RWPE1 (cell line): ENCODE measurements at regions not wholly inside any gene's neighbourhood (a gene's known extent, or its start where the extent isn't known, plus 50 kb on each side); places are given as distances from the start of the nearest gene placed in this dataset.

Experiments used
- CTCF ChIA-PET: fragments of 350-600 bp; sonication (Branson Sonifier 250); formaldehyde crosslinking; extraction: SDS; loops from one replicate; lab custom pipeline; 2021; lab: Yijun Ruan, JAX
- POLR2A ChIA-PET: fragments of 400-600 bp; formaldehyde crosslinking; extraction: SDS; loops from one replicate; lab custom pipeline; 2020; ENCODE audit warnings: antibody characterized with exemption; ENCODE audit not compliant: low non-redundant PET; lab: Yijun Ruan, JAX
- DNase-seq: peaks from one replicate; pipeline ENCODE4 v3.0.0; 2012; ENCODE audit warnings: low spot score
- H3K27ac ChIP-seq: fragments of 450-650 bp; 2 replicates; pipeline ENCODE4 v1.5.1; 2017
- TF ChIP-seq, protein P1 (sequence below): fragments of 450-650 bp; conservative IDR thresholded peaks from 2 replicates; pipeline ENCODE4 v1.5.1; 2017; ENCODE audit warnings: low read depth, mild to moderate bottlenecking

DNA sequence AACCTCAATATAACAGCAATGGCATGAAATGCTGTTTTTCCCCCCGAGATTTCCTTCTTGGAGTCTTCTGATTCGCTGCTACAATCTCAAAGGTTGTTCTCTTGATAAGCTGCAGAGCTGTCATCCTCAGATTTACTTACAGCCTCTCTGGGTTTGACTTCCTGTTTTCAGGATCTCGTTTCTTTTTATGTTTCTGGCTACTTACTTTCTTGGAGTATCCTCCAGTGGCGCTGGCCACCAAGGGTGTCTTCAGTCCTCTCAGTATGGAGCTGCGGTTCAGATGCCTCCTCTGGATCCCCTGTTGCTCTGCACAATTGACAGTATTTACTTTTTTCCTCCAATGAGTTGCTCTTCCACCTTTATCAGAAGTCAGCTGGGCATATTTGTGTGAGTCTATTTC is 152.0 kb upstream of the TMEM72 start:
- ChIA-PET CTCF (interaction anchor here (0.7 kb wide), 1 partner anchor 23 kb away, joined by 3 read pairs; no protein-coding TSS in a partner anchor), POLR2A (no interaction called here)
- TF ChIP-seq, protein P1, sequence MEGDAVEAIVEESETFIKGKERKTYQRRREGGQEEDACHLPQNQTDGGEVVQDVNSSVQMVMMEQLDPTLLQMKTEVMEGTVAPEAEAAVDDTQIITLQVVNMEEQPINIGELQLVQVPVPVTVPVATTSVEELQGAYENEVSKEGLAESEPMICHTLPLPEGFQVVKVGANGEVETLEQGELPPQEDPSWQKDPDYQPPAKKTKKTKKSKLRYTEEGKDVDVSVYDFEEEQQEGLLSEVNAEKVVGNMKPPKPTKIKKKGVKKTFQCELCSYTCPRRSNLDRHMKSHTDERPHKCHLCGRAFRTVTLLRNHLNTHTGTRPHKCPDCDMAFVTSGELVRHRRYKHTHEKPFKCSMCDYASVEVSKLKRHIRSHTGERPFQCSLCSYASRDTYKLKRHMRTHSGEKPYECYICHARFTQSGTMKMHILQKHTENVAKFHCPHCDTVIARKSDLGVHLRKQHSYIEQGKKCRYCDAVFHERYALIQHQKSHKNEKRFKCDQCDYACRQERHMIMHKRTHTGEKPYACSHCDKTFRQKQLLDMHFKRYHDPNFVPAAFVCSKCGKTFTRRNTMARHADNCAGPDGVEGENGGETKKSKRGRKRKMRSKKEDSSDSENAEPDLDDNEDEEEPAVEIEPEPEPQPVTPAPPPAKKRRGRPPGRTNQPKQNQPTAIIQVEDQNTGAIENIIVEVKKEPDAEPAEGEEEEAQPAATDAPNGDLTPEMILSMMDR: no peak
- DNase-seq: no peak
- no peak overlapping the region for H3K27ac ChIP-seq

DNA sequence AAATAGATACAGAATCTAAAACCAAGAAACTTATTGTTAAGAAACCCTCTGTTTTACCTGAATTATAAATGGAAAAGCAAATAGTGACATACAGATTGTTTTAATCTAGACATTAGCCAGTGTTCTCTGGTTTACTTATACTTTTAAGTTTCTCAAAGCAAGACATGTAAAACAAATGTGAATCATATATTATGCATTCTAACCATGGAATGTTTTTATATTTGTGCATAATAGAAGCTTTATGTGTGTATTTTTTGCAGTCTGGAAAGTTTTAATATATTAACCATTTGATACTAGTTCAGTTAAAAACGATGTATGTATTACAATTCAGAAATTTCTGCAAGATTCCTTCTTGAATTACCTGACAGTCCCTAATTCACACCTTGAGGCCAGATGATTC is 150.6 kb upstream of the TMEM72 start:
- H3K27ac ChIP-seq: no peak overlapping the region
- ChIA-PET CTCF (interaction anchor here (0.7 kb wide), 1 partner anchor 43 kb away, joined by 4 read pairs; no protein-coding TSS in a partner anchor), POLR2A (no interaction called here)
- no peak for DNase-seq
- TF ChIP-seq, protein P1: no peak

GRCh38 chr10:44761076-44761475 is 150.1 kb upstream of the TMEM72 start:
- TF ChIP-seq, protein P1: no peak
- no peak for DNase-seq
- CTCF ChIA-PET: interaction anchor here (0.7 kb wide), 1 partner anchor 44 kb away, joined by 4 read pairs; no protein-coding TSS in a partner anchor
- H3K27ac ChIP-seq: no peak overlapping the region
- POLR2A ChIA-PET: no interaction called here

DNA sequence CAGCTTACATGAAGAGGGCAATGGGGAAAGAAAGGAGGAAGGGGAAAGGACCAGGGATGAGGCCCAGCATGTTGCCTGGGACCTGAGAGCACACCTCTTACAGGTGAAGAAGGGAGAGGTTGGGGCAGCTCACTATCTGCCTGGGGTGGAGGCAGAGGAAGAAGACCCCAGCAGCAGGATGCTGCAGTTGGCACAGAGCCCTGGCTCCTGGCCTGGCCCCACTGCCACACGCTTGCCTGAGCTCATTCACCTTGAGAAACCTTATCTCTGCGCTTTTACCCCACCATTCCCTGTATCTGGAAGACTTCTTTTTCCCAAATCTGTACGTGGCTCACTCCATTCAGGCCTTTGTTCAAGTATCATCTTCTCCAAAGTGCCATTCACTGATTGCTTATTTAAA is 147.8 kb upstream of the TMEM72 start:
- ChIA-PET CTCF (no interaction called here), POLR2A (no interaction called here)
- no peak for DNase-seq
- TF ChIP-seq, protein P1: no peak
- H3K27ac ChIP-seq: no peak overlapping the region

DNA sequence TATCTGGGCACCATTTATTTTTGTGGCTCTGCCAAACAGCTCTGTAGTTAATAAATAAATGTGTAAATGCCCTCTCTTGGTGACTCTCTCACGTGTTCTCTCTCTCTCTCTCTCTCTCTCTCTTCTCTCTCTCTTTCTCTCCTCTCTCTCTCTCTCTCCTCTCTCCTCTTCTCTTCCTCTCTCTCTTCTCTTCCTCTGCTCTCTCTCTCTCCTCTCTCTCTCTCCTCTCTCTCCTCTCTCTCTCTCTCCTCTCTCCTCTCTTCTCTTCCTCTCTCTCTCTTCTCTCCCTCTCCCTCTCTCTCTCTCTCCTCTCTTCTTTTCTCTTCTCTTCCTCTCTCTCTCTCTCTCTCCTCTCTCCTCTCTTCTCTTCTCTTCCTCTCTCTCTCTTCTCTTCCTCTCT is 145.8 kb upstream of the TMEM72 start:
- ChIA-PET POLR2A (no interaction called here), CTCF (no interaction called here)
- no peak for DNase-seq
- H3K27ac ChIP-seq: no peak overlapping the region
- TF ChIP-seq, protein P1: no peak

GRCh38 chr10:44766631-44767030 is 144.5 kb upstream of the TMEM72 start:
- DNase-seq: no peak
- H3K27ac ChIP-seq: no peak overlapping the region
- TF ChIP-seq, protein P1: no peak
- POLR2A ChIA-PET: no interaction called here
- CTCF ChIA-PET: no interaction called here
